Keratinocyte (primary cell): ENCODE measurements at regions not wholly inside any gene's neighbourhood (a gene's known extent, or its start where the extent isn't known, plus 50 kb on each side); places are given as distances from the start of the nearest gene placed in this dataset.

Experiments used
- DNase-seq: peaks from one replicate; pipeline ENCODE4 v3.0.0-alpha.2; 2011; ENCODE audit warnings: low read depth, missing footprints, low spot score
- FAIRE-seq: peaks from 2 replicates; lab custom pipeline; 2011; peaks lifted over from hg19 to GRCh38; lab: Jason Lieb, UNC
- H2AFZ ChIP-seq: 2 replicates; pipeline ENCODE4 v1.6.0; 2012; ENCODE audit warnings: low read length, control low read depth, inconsistent platforms; ENCODE audit not compliant: control insufficient read depth
- H3K27ac ChIP-seq: 2 replicates; pipeline ENCODE4 v1.5.1; 2011; ENCODE audit warnings: low read length; ENCODE audit not compliant: control insufficient read depth, insufficient read depth
- H3K27me3 ChIP-seq: 3 replicates; pipeline ENCODE4 v1.6.0; 2011; ENCODE audit warnings: low read length; ENCODE audit not compliant: control insufficient read depth, insufficient read depth; ENCODE audit errors: extremely low read depth
- H3K36me3 ChIP-seq, 2 experiments: 2 replicates in 1 of 2; 3 replicates in 1 of 2; pipeline ENCODE4 v1.5.1; 2011; ENCODE audit warnings: low read length in 2 of 2, mild to moderate bottlenecking in 1 of 2; ENCODE audit not compliant: control insufficient read depth in 2 of 2, insufficient read depth in 2 of 2; ENCODE audit errors: extremely low read depth in 1 of 2
- H3K4me1 ChIP-seq: 3 replicates; pipeline ENCODE4 v1.5.1; 2011; ENCODE audit warnings: low read length; ENCODE audit not compliant: control insufficient read depth, insufficient read depth; ENCODE audit errors: extremely low read depth
- H3K4me2 ChIP-seq: 3 replicates; pipeline ENCODE4 v1.6.0; 2011; ENCODE audit warnings: low read depth, low read length; ENCODE audit not compliant: control insufficient read depth, insufficient read depth; ENCODE audit errors: extremely low read depth
- H3K4me3 ChIP-seq, 3 experiments: fragments of 200-600 bp in 1 of 3; sonication (generic) in 1 of 3; 2 replicates in 2 of 3; 3 replicates in 1 of 3; pipeline ENCODE4 v1.5.1; 2011 to 2016; ENCODE audit warnings: low read length in 3 of 3, mild to moderate bottlenecking in 3 of 3, control low read depth in 2 of 3, inconsistent platforms in 1 of 3, low read depth in 1 of 3, mixed read lengths in 1 of 3, mixed run types in 1 of 3, moderate library complexity in 1 of 3; ENCODE audit not compliant: control insufficient read depth in 2 of 3, insufficient read depth in 2 of 3; ENCODE audit errors: extremely low read depth in 1 of 3
- H3K79me2 ChIP-seq: 2 replicates; pipeline ENCODE4 v1.6.0; 2012; ENCODE audit warnings: low read length; ENCODE audit not compliant: control insufficient read depth, insufficient read depth
- H3K9ac ChIP-seq: 3 replicates; pipeline ENCODE4 v1.6.0; 2011; ENCODE audit warnings: low read length; ENCODE audit not compliant: control insufficient read depth, insufficient read depth; ENCODE audit errors: extremely low read depth
- H3K9me1 ChIP-seq: 3 replicates; pipeline ENCODE4 v1.6.0; 2011; ENCODE audit warnings: low read length; ENCODE audit not compliant: control insufficient read depth, insufficient read depth; ENCODE audit errors: extremely low read depth
- H3K9me3 ChIP-seq: 2 replicates; pipeline ENCODE4 v1.5.1; 2012; ENCODE audit warnings: low read depth, low read length; ENCODE audit not compliant: control insufficient read depth
- H4K20me1 ChIP-seq: 3 replicates; pipeline ENCODE4 v1.6.0; 2011; ENCODE audit warnings: low read length; ENCODE audit not compliant: control insufficient read depth, insufficient read depth; ENCODE audit errors: extremely low read depth
- CTCF ChIP-seq, 3 experiments: IDR thresholded peaks in 1 of 3; conservative IDR thresholded peaks in 1 of 3; optimal IDR thresholded peaks in 1 of 3; 2 replicates in 2 of 3; 3 replicates in 1 of 3; pipeline versions ENCODE3 to v1.5.1; 2011; ENCODE audit warnings: low read length in 3 of 3, mild to moderate bottlenecking in 3 of 3, moderate library complexity in 2 of 3, control low read depth in 1 of 3, inconsistent platforms in 1 of 3; ENCODE audit not compliant: insufficient read depth in 2 of 3; ENCODE audit errors: extremely low read depth in 1 of 3
- EZH2 ChIP-seq: IDR thresholded peaks from one replicate; pipeline ENCODE4 v1.6.1; 2012; ENCODE audit warnings: inconsistent platforms, mild to moderate bottlenecking, low read length, moderate library complexity
- dilution Hi-C: fragments of 300-500 bp; cut with MboI; formaldehyde crosslinking; loops from one replicate; pipeline ENCODE4 v1.7.0; 2020; ENCODE audit warnings: low sequenced_read_pairs; ENCODE audit not compliant: extremely low pct_ligation_motif_present

GRCh38 chr14:98904677-98905076 is 367.3 kb downstream of the BCL11B start:
- no peak overlapping the region for H2AFZ ChIP-seq
- no peaks in the 10 kb centered on the region for H3K9me1 ChIP-seq
- H3K4me2 ChIP-seq: peak overlapping the region; percentile 31
- no peaks in the 10 kb centered on the region for H3K9me3 ChIP-seq
- no peaks in the 10 kb centered on the region for H3K27me3 ChIP-seq
- FAIRE-seq (peak; percentile 80), DNase-seq (peak; percentile 56)
- peak overlapping the region; percentile 30 for H3K27ac ChIP-seq
- H3K9ac ChIP-seq: no peak overlapping the region
- no peaks in the 10 kb centered on the region for H4K20me1 ChIP-seq
- peaks cover 64% of the 10 kb centered on the region for H3K4me1 ChIP-seq
- H3K36me3 ChIP-seq: no peaks in the 10 kb centered on the region
- H3K79me2 ChIP-seq: no peaks in the 10 kb centered on the region
- no peak for TF ChIP-seq EZH2
- no peak for TF ChIP-seq CTCF (optimal IDR thresholded peaks at IDR 0.05 in 1 of 3, IDR thresholded peaks at IDR 0.05 in 1 of 3, conservative IDR thresholded peaks at IDR 0.05 in 1 of 3; ENCODE audit: extremely low read depth in 1 of 3, insufficient read depth in 2 of 3, low read length in 3 of 3)
- dilution Hi-C loops: no loop called here
- H3K4me3 ChIP-seq: no peak overlapping the region

GRCh38 chr14:98906123-98906995 is 365.6 kb downstream of the BCL11B start:
- H3K79me2 ChIP-seq: no peaks in the 10 kb centered on the region
- FAIRE-seq (peak; percentile 88), DNase-seq (peak; percentile 64)
- H2AFZ ChIP-seq: peak overlapping the region; percentile 74
- H3K4me1 ChIP-seq: peaks cover 71% of the 10 kb centered on the region
- peak overlapping the region; percentile 78 for H3K27ac ChIP-seq
- peak overlapping the region; percentile 83 for H3K4me2 ChIP-seq
- no peaks in the 10 kb centered on the region for H3K36me3 ChIP-seq
- H3K27me3 ChIP-seq: no peaks in the 10 kb centered on the region
- H3K9me1 ChIP-seq: no peaks in the 10 kb centered on the region
- no peaks in the 10 kb centered on the region for H3K9me3 ChIP-seq
- H3K4me3 ChIP-seq: peak overlapping the region in 2 of 3 experiments; percentile 39 to 49
- no peak for TF ChIP-seq EZH2
- no peak for TF ChIP-seq CTCF (optimal IDR thresholded peaks at IDR 0.05 in 1 of 3, IDR thresholded peaks at IDR 0.05 in 1 of 3, conservative IDR thresholded peaks at IDR 0.05 in 1 of 3; ENCODE audit: extremely low read depth in 1 of 3, insufficient read depth in 2 of 3, low read length in 3 of 3)
- peak overlapping the region; percentile 66 for H3K9ac ChIP-seq
- no peaks in the 10 kb centered on the region for H4K20me1 ChIP-seq
- dilution Hi-C loops: no loop called here
